Ishikawa (cell line): ENCODE measurements at regions not wholly inside any gene's neighbourhood (a gene's known extent, or its start where the extent isn't known, plus 50 kb on each side); places are given as distances from the start of the nearest gene placed in this dataset.

Experiments used
- CEBPB ChIP-seq: IDR thresholded peaks from 2 replicates; pipeline ENCODE4 v1.6.1; 2012
- CREB1 ChIP-seq: IDR thresholded peaks from 2 replicates; pipeline ENCODE4 v1.6.1; 2012; ENCODE audit warnings: low read depth
- EGR1 ChIP-seq: IDR thresholded peaks from 2 replicates; pipeline ENCODE4 v1.6.1; 2012
- EP300 ChIP-seq: IDR thresholded peaks from 2 replicates; pipeline ENCODE4 v1.6.1; 2012; ENCODE audit warnings: borderline replicate concordance
- FOXM1 ChIP-seq: IDR thresholded peaks from 2 replicates; pipeline ENCODE4 v1.6.1; 2012; ENCODE audit warnings: low read depth, borderline replicate concordance
- MAX ChIP-seq: IDR thresholded peaks from 2 replicates; pipeline ENCODE4 v1.6.1; 2012
- NFIC ChIP-seq: IDR thresholded peaks from 2 replicates; pipeline ENCODE4 v1.6.1; 2012
- RAD21 ChIP-seq: IDR thresholded peaks from 2 replicates; pipeline ENCODE4 v1.6.1; 2012; ENCODE audit warnings: low read depth
- REST ChIP-seq: IDR thresholded peaks from 2 replicates; pipeline ENCODE4 v1.6.1; 2012; ENCODE audit warnings: low read depth, mild to moderate bottlenecking
- TAF1 ChIP-seq: IDR thresholded peaks from 2 replicates; pipeline ENCODE4 v1.6.1; 2012; ENCODE audit warnings: low read depth, mild to moderate bottlenecking
- TCF12 ChIP-seq: IDR thresholded peaks from 2 replicates; pipeline ENCODE4 v1.6.1; 2012; ENCODE audit warnings: low read depth
- TEAD4 ChIP-seq: IDR thresholded peaks from 2 replicates; pipeline ENCODE4 v1.6.1; 2012
- USF1 ChIP-seq: IDR thresholded peaks from 2 replicates; pipeline ENCODE4 v1.6.1; 2012
- YY1 ChIP-seq: IDR thresholded peaks from 2 replicates; pipeline ENCODE4 v1.6.1; 2012; ENCODE audit warnings: low read depth
- ZBTB7A ChIP-seq: IDR thresholded peaks from 2 replicates; pipeline ENCODE4 v1.6.1; 2012; ENCODE audit warnings: low read depth

GRCh38 chr3:137542049-137542448, 222.1 kb upstream of the SOX14 start:
- no peak for TF ChIP-seq RAD21
- no peak for TF ChIP-seq FOXM1
- TF ChIP-seq ZBTB7A = no peak
- TF ChIP-seq CREB1 = no peak
- no peak for TF ChIP-seq YY1
- TF ChIP-seq CEBPB = no peak
- TF ChIP-seq EGR1 = no peak
- TF ChIP-seq USF1 = no peak
- no peak for TF ChIP-seq REST
- TF ChIP-seq TEAD4 = no peak
- TF ChIP-seq EP300 = no peak

GRCh38 chr3:137554242-137554641, 209.9 kb upstream of the SOX14 start:
- TF ChIP-seq CEBPB = no peak
- no peak for TF ChIP-seq MAX
- no peak for TF ChIP-seq TAF1
- no peak for TF ChIP-seq NFIC

- TF ChIP-seq CREB1 (no peak), USF1 (no peak), TEAD4 (no peak), RAD21 (no peak), EGR1 (no peak), FOXM1 (no peak), ZBTB7A (no peak), TCF12 (no peak), EP300 (no peak), TAF1 (no peak), REST (no peak)
Measured at GRCh38 chr3:137568880-137569279, 195.2 kb upstream of the SOX14 start.

- TF ChIP-seq TAF1 (no peak), CEBPB (no peak), YY1 (no peak), NFIC (no peak), FOXM1 (no peak), MAX (no peak), REST (no peak), USF1 (no peak), TCF12 (no peak)
Measured at GRCh38 chr3:137572931-137573330, 191.2 kb upstream of the SOX14 start.

GRCh38 chr3:137582484-137582883, 181.6 kb upstream of the SOX14 start:
- TF ChIP-seq USF1 (no peak), REST (no peak), EP300 (no peak)
